Prostate gland (tissue), 2 donors: ENCODE measurements at regions not wholly inside any gene's neighbourhood (a gene's known extent, or its start where the extent isn't known, plus 50 kb on each side); places are given as distances from the start of the nearest gene placed in this dataset.

ENCODE experiments used
- POLR2A ChIP-seq: fragments of 450-650 bp; IDR thresholded peaks from one replicate; pipeline ENCODE4 v1.6.1; 2016; ENCODE audit warnings: antibody characterized with exemption, mild to moderate bottlenecking
- POLR2AphosphoS5 ChIP-seq: sonication (generic); formaldehyde crosslinking; IDR thresholded peaks from one replicate; pipeline ENCODE4 v1.6.1; 2017; ENCODE audit warnings: antibody characterized with exemption
- TF ChIP-seq, protein P1 (sequence below), 4 experiments: fragments of 200-600 bp in 2 of 4; fragments of 450-650 bp in 2 of 4; sonication (generic) in 2 of 4; IDR thresholded peaks; 1 replicate in 3 of 4; 2 replicates in 1 of 4; pipeline ENCODE4 v1.5.1; 2016 to 2019; ENCODE audit warnings: antibody characterized with exemption in 4 of 4, mild to moderate bottlenecking in 2 of 4, moderate library complexity in 2 of 4

DNA sequence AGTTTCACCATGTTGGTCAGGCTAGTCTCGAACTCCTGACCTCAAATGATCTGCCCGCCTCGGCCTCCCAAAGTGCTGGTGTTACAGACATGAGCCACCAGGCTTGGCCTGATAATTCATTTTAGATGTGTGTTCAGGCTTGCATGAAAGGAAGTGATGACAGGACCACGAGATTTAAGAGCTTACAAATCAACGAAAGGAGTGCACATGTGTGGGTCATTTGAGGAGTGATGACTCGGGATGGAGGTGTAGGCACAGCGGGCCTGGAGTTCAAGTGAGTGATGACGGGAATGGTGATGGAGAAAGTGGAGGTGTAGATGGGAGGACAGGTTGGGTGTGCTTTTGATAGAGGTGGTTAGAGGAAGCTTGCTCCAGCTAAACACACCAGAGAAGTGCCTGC is 742.4 kb downstream of the GALR1 start:
- TF ChIP-seq, protein P1, sequence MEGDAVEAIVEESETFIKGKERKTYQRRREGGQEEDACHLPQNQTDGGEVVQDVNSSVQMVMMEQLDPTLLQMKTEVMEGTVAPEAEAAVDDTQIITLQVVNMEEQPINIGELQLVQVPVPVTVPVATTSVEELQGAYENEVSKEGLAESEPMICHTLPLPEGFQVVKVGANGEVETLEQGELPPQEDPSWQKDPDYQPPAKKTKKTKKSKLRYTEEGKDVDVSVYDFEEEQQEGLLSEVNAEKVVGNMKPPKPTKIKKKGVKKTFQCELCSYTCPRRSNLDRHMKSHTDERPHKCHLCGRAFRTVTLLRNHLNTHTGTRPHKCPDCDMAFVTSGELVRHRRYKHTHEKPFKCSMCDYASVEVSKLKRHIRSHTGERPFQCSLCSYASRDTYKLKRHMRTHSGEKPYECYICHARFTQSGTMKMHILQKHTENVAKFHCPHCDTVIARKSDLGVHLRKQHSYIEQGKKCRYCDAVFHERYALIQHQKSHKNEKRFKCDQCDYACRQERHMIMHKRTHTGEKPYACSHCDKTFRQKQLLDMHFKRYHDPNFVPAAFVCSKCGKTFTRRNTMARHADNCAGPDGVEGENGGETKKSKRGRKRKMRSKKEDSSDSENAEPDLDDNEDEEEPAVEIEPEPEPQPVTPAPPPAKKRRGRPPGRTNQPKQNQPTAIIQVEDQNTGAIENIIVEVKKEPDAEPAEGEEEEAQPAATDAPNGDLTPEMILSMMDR (IDR thresholded peaks at IDR 0.05) = no peak
- no peak for TF ChIP-seq POLR2A
- TF ChIP-seq POLR2AphosphoS5 = no peak
